GM23338 (cell line): ENCODE measurements at regions not wholly inside any gene's neighbourhood (a gene's known extent, or its start where the extent isn't known, plus 50 kb on each side); places are given as distances from the start of the nearest gene placed in this dataset.

ENCODE experiments used
- ATAC-seq: fragments of 200-7000 bp; cut with Tn5 transposase; 3 replicates; pipeline ENCODE4 v1.9.1; 2020
- DNase-seq: peaks from one replicate; pipeline ENCODE4 v3.0.0-alpha.2; 2015; ENCODE audit warnings: low spot score
- H2AFZ ChIP-seq: fragments of 200-600 bp; sonication (generic); 2 replicates; pipeline ENCODE4 v1.8.0; 2016; ENCODE audit warnings: antibody characterized with exemption, mild to moderate bottlenecking, moderate library complexity
- H3F3A ChIP-seq: fragments of 200-600 bp; sonication (generic); replicated peaks from 2 replicates; pipeline ENCODE4 v1.8.0; 2017; ENCODE audit warnings: antibody characterized with exemption, mixed run types, low read depth
- H3K27ac ChIP-seq: fragments of 200-600 bp; sonication (generic); 2 replicates; pipeline ENCODE4 v1.6.1; 2016; ENCODE audit warnings: low read depth
- H3K27me3 ChIP-seq: fragments of 200-600 bp; sonication (generic); 2 replicates; pipeline ENCODE4 v1.8.0; 2016; ENCODE audit warnings: mild to moderate bottlenecking, mixed run types, moderate library complexity; ENCODE audit not compliant: insufficient read depth
- H3K36me3 ChIP-seq: fragments of 200-600 bp; sonication (generic); 2 replicates; pipeline ENCODE4 v1.8.0; 2016; ENCODE audit warnings: mild to moderate bottlenecking; ENCODE audit not compliant: insufficient read depth
- H3K4me1 ChIP-seq: fragments of 200-600 bp; sonication (generic); 2 replicates; pipeline ENCODE4 v1.8.0; 2016; ENCODE audit warnings: mild to moderate bottlenecking, moderate library complexity; ENCODE audit not compliant: insufficient read depth
- H3K4me2 ChIP-seq: fragments of 200-600 bp; sonication (generic); 2 replicates; pipeline ENCODE4 v1.7.1; 2017; ENCODE audit warnings: mixed run types
- H3K4me3 ChIP-seq: fragments of 200-600 bp; sonication (generic); 2 replicates; pipeline ENCODE4 v1.6.1; 2016; ENCODE audit warnings: mixed run types
- H3K79me2 ChIP-seq: fragments of 200-600 bp; sonication (generic); replicated peaks from 2 replicates; pipeline ENCODE4 v1.8.0; 2017; ENCODE audit warnings: mild to moderate bottlenecking; ENCODE audit not compliant: insufficient read depth
- H3K9me2 ChIP-seq: fragments of 200-600 bp; sonication (generic); 2 replicates; pipeline ENCODE4 v1.8.0; 2017; ENCODE audit not compliant: insufficient read depth
- H4K20me1 ChIP-seq: fragments of 200-600 bp; sonication (generic); replicated peaks from 2 replicates; pipeline ENCODE4 v1.8.0; 2017; ENCODE audit warnings: mild to moderate bottlenecking; ENCODE audit not compliant: insufficient read depth
- H3K27ac Mint-ChIP-seq: 2 replicates; pipeline ENCODE4 v1.8.0; 2020; ENCODE audit warnings: inconsistent platforms, mild to moderate bottlenecking, moderate library complexity, mixed read lengths
- H3K27me3 Mint-ChIP-seq: 3 replicates; pipeline ENCODE4 v1.8.0; 2022; ENCODE audit warnings: low read depth, mild to moderate bottlenecking, moderate library complexity, mixed read lengths, inconsistent platforms; ENCODE audit not compliant: insufficient read depth, poor library complexity
- H3K36me3 Mint-ChIP-seq: 3 replicates; pipeline ENCODE4 v1.8.0; 2021; ENCODE audit warnings: low read depth, mild to moderate bottlenecking, inconsistent platforms, moderate library complexity, mixed read lengths
- H3K4me1 Mint-ChIP-seq: 3 replicates; pipeline ENCODE4 v1.8.0; 2020; ENCODE audit warnings: mild to moderate bottlenecking, inconsistent platforms, mixed read lengths
- H3K4me3 Mint-ChIP-seq: 3 replicates; pipeline ENCODE4 v1.8.0; 2021; ENCODE audit warnings: moderate library complexity, mild to moderate bottlenecking, inconsistent platforms, mixed read lengths
- H3K9me3 Mint-ChIP-seq: 3 replicates; pipeline ENCODE4 v1.8.0; 2020; ENCODE audit warnings: moderate library complexity, mild to moderate bottlenecking, inconsistent platforms, mixed read lengths
- CREB1 ChIP-seq: fragments of 250-450 bp; sonication (Bioruptor Pico); IDR thresholded peaks from 2 replicates; pipeline ENCODE4 v1.5.0; 2020; ENCODE audit warnings: low read depth, mild to moderate bottlenecking, moderate library complexity
- EZH2 ChIP-seq: fragments of 200-600 bp; sonication (generic); IDR thresholded peaks from one replicate; pipeline ENCODE4 v1.8.0; 2017; ENCODE audit warnings: antibody characterized with exemption, mild to moderate bottlenecking, low read depth; ENCODE audit not compliant: unreplicated experiment
- EZH2phosphoT487 ChIP-seq: fragments of 200-600 bp; sonication (generic); IDR thresholded peaks from one replicate; pipeline ENCODE4 v1.8.1; 2018; ENCODE audit warnings: antibody characterized with exemption; ENCODE audit not compliant: unreplicated experiment
- JUNB ChIP-seq: IDR thresholded peaks from one replicate; pipeline ENCODE4 v1.6.1; 2016; ENCODE audit warnings: antibody characterized with exemption; ENCODE audit not compliant: unreplicated experiment
- NANOG ChIP-seq: IDR thresholded peaks from 2 replicates; pipeline ENCODE4 v1.6.1; 2016; ENCODE audit warnings: antibody characterized with exemption, borderline replicate concordance
- POLR2AphosphoS5 ChIP-seq: IDR thresholded peaks from 2 replicates; pipeline ENCODE4 v1.6.1; 2016; ENCODE audit warnings: antibody characterized with exemption, low read depth
- STAT1 ChIP-seq: IDR thresholded peaks from one replicate; pipeline ENCODE4 v1.6.1; 2016; ENCODE audit warnings: antibody characterized with exemption; ENCODE audit not compliant: unreplicated experiment
- ZNF114 ChIP-seq: fragments of 250-450 bp; sonication (Bioruptor Pico); IDR thresholded peaks from 2 replicates; pipeline ENCODE4 v1.5.0; 2020; ENCODE audit warnings: mild to moderate bottlenecking, moderate library complexity
- ZNF331 ChIP-seq: fragments of 250-450 bp; sonication (Bioruptor Pico); IDR thresholded peaks from 2 replicates; pipeline ENCODE4 v1.5.0; 2020; ENCODE audit warnings: low read depth, mild to moderate bottlenecking, moderate library complexity
- TF ChIP-seq, protein P1 (sequence below), 2 experiments: fragments of 200-600 bp in 1 of 2; sonication (generic) in 1 of 2; conservative IDR thresholded peaks; 2 replicates each; pipeline versions ENCODE4 v1.5.1 to v1.6.1; 2016 to 2017; ENCODE audit warnings: antibody characterized with exemption in 2 of 2, low read depth in 2 of 2, mild to moderate bottlenecking in 2 of 2, moderate library complexity in 1 of 2
- TF ChIP-seq, protein P2 (sequence below): IDR thresholded peaks from one replicate; pipeline ENCODE4 v1.6.1; 2018; ENCODE audit warnings: antibody characterized with exemption; ENCODE audit not compliant: unreplicated experiment
- TF ChIP-seq, protein P3 (sequence below): IDR thresholded peaks from 2 replicates; pipeline ENCODE4 v1.6.1; 2016; ENCODE audit warnings: antibody characterized with exemption
- TF ChIP-seq, protein P4 (sequence below): fragments of 250-450 bp; sonication (Bioruptor Pico); IDR thresholded peaks from 2 replicates; pipeline ENCODE4 v1.5.0; 2020; ENCODE audit warnings: mild to moderate bottlenecking, moderate library complexity

DNA sequence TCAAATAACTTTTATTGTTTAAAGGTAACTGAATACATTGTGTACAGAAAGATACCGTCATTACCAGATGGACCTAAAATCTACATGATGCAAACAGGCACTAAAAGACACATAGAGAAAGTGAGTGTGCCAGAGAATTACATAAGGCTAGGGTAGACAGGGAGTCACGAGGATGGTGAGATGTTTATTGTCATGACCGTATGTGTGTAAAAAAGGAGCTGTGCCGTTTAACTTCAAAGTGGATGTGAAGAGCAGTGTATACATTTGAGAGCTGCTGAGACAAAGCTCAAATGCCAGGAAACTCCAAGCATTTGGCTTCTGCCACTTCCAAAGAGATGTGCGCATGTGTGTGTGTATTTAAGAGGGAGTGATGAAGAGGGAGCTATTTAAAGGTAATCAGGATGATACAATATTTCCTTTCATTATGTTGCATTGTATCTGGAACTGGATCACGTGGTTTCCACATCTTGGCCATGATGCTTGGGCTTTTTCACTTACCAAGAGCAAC is 51.4 kb upstream of the IGF1R start:
- TF ChIP-seq NANOG (no peak), EZH2 (no peak), STAT1 (no peak), EZH2phosphoT487 (no peak), ZNF331 (CRISPR knock-in tag) (no peak), ZNF114 (CRISPR knock-in tag) (no peak), CREB1 (CRISPR knock-in tag) (no peak), POLR2AphosphoS5 (no peak), JUNB (no peak)
- TF ChIP-seq, protein P1, sequence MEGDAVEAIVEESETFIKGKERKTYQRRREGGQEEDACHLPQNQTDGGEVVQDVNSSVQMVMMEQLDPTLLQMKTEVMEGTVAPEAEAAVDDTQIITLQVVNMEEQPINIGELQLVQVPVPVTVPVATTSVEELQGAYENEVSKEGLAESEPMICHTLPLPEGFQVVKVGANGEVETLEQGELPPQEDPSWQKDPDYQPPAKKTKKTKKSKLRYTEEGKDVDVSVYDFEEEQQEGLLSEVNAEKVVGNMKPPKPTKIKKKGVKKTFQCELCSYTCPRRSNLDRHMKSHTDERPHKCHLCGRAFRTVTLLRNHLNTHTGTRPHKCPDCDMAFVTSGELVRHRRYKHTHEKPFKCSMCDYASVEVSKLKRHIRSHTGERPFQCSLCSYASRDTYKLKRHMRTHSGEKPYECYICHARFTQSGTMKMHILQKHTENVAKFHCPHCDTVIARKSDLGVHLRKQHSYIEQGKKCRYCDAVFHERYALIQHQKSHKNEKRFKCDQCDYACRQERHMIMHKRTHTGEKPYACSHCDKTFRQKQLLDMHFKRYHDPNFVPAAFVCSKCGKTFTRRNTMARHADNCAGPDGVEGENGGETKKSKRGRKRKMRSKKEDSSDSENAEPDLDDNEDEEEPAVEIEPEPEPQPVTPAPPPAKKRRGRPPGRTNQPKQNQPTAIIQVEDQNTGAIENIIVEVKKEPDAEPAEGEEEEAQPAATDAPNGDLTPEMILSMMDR (conservative IDR thresholded peaks at IDR 0.05; ENCODE audit: low read depth in 2 of 2) = no peak
- TF ChIP-seq, protein P2, sequence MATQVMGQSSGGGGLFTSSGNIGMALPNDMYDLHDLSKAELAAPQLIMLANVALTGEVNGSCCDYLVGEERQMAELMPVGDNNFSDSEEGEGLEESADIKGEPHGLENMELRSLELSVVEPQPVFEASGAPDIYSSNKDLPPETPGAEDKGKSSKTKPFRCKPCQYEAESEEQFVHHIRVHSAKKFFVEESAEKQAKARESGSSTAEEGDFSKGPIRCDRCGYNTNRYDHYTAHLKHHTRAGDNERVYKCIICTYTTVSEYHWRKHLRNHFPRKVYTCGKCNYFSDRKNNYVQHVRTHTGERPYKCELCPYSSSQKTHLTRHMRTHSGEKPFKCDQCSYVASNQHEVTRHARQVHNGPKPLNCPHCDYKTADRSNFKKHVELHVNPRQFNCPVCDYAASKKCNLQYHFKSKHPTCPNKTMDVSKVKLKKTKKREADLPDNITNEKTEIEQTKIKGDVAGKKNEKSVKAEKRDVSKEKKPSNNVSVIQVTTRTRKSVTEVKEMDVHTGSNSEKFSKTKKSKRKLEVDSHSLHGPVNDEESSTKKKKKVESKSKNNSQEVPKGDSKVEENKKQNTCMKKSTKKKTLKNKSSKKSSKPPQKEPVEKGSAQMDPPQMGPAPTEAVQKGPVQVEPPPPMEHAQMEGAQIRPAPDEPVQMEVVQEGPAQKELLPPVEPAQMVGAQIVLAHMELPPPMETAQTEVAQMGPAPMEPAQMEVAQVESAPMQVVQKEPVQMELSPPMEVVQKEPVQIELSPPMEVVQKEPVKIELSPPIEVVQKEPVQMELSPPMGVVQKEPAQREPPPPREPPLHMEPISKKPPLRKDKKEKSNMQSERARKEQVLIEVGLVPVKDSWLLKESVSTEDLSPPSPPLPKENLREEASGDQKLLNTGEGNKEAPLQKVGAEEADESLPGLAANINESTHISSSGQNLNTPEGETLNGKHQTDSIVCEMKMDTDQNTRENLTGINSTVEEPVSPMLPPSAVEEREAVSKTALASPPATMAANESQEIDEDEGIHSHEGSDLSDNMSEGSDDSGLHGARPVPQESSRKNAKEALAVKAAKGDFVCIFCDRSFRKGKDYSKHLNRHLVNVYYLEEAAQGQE = no peak
- TF ChIP-seq, protein P3, sequence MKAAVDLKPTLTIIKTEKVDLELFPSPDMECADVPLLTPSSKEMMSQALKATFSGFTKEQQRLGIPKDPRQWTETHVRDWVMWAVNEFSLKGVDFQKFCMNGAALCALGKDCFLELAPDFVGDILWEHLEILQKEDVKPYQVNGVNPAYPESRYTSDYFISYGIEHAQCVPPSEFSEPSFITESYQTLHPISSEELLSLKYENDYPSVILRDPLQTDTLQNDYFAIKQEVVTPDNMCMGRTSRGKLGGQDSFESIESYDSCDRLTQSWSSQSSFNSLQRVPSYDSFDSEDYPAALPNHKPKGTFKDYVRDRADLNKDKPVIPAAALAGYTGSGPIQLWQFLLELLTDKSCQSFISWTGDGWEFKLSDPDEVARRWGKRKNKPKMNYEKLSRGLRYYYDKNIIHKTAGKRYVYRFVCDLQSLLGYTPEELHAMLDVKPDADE = no peak
- TF ChIP-seq, protein P4, sequence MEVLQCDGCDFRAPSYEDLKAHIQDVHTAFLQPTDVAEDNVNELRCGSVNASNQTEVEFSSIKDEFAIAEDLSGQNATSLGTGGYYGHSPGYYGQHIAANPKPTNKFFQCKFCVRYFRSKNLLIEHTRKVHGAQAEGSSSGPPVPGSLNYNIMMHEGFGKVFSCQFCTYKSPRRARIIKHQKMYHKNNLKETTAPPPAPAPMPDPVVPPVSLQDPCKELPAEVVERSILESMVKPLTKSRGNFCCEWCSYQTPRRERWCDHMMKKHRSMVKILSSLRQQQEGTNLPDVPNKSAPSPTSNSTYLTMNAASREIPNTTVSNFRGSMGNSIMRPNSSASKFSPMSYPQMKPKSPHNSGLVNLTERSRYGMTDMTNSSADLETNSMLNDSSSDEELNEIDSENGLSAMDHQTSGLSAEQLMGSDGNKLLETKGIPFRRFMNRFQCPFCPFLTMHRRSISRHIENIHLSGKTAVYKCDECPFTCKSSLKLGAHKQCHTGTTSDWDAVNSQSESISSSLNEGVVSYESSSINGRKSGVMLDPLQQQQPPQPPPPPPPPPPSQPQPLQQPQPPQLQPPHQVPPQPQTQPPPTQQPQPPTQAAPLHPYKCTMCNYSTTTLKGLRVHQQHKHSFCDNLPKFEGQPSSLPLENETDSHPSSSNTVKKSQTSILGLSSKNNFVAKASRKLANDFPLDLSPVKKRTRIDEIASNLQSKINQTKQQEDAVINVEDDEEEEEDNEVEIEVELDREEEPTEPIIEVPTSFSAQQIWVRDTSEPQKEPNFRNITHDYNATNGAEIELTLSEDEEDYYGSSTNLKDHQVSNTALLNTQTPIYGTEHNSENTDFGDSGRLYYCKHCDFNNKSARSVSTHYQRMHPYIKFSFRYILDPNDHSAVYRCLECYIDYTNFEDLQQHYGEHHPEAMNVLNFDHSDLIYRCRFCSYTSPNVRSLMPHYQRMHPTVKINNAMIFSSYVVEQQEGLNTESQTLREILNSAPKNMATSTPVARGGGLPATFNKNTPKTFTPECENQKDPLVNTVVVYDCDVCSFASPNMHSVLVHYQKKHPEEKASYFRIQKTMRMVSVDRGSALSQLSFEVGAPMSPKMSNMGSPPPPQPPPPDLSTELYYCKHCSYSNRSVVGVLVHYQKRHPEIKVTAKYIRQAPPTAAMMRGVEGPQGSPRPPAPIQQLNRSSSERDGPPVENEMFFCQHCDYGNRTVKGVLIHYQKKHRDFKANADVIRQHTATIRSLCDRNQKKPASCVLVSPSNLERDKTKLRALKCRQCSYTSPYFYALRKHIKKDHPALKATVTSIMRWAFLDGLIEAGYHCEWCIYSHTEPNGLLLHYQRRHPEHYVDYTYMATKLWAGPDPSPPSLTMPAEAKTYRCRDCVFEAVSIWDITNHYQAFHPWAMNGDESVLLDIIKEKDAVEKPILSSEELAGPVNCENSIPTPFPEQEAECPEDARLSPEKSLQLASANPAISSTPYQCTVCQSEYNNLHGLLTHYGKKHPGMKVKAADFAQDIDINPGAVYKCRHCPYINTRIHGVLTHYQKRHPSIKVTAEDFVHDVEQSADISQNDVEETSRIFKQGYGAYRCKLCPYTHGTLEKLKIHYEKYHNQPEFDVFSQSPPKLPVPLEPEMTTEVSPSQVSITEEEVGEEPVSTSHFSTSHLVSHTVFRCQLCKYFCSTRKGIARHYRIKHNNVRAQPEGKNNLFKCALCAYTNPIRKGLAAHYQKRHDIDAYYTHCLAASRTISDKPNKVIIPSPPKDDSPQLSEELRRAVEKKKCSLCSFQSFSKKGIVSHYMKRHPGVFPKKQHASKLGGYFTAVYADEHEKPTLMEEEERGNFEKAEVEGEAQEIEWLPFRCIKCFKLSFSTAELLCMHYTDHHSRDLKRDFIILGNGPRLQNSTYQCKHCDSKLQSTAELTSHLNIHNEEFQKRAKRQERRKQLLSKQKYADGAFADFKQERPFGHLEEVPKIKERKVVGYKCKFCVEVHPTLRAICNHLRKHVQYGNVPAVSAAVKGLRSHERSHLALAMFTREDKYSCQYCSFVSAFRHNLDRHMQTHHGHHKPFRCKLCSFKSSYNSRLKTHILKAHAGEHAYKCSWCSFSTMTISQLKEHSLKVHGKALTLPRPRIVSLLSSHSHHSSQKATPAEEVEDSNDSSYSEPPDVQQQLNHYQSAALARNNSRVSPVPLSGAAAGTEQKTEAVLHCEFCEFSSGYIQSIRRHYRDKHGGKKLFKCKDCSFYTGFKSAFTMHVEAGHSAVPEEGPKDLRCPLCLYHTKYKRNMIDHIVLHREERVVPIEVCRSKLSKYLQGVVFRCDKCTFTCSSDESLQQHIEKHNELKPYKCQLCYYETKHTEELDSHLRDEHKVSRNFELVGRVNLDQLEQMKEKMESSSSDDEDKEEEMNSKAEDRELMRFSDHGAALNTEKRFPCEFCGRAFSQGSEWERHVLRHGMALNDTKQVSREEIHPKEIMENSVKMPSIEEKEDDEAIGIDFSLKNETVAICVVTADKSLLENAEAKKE (CRISPR knock-in tag) = no peak
- no peak overlapping the region for H3K27ac ChIP-seq
- no peak overlapping the region for H3K4me2 ChIP-seq
- Mint-ChIP-seq H3K27me3 (peaks cover 4% of the 10 kb centered on the region), H3K27ac (no peak overlapping the region), H3K4me1 (peaks cover 23% of the 10 kb centered on the region), H3K36me3 (peaks cover 4% of the 10 kb centered on the region; the same call in 2 of the 3 replicates), H3K9me3 (peaks cover 8% of the 10 kb centered on the region), H3K4me3 (no peak overlapping the region)
- H3K4me3 ChIP-seq = no peak overlapping the region
- H3F3A ChIP-seq = no peaks in the 10 kb centered on the region
- DNase-seq (no peak), ATAC-seq (no peak)
- H3K36me3 ChIP-seq = no peaks in the 10 kb centered on the region
- H3K79me2 ChIP-seq = no peaks in the 10 kb centered on the region
- H2AFZ ChIP-seq = no peak overlapping the region
- no peaks in the 10 kb centered on the region for H4K20me1 ChIP-seq
- H3K4me1 ChIP-seq = 0 out of 2 replicates have a peak, but pooled peaks cover 17% of the 10 kb centered on the region
- no peaks in the 10 kb centered on the region for H3K9me2 ChIP-seq
- no peaks in the 10 kb centered on the region for H3K27me3 ChIP-seq
